Mononuclear cell (primary cell): ENCODE measurements at regions not wholly inside any gene's neighbourhood (a gene's known extent, or its start where the extent isn't known, plus 50 kb on each side); places are given as distances from the start of the nearest gene placed in this dataset.

Experiments
- H3K27me3 ChIP-seq: 2 replicates; pipeline ENCODE4 v1.6.0; 2011; ENCODE audit warnings: low read length, control low read depth; ENCODE audit not compliant: insufficient read depth
- H3K4me1 ChIP-seq: 2 replicates; pipeline ENCODE4 v1.5.1; 2011; ENCODE audit warnings: mild to moderate bottlenecking, low read length, control low read depth; ENCODE audit not compliant: insufficient read depth
- H3K4me3 ChIP-seq: 2 replicates; pipeline ENCODE4 v1.5.1; 2011; ENCODE audit warnings: mild to moderate bottlenecking, low read length, moderate library complexity
- H3K9me3 ChIP-seq: 2 replicates; pipeline ENCODE4 v1.5.1; 2011; ENCODE audit warnings: low read depth, mild to moderate bottlenecking, control low read depth, low read length

DNA sequence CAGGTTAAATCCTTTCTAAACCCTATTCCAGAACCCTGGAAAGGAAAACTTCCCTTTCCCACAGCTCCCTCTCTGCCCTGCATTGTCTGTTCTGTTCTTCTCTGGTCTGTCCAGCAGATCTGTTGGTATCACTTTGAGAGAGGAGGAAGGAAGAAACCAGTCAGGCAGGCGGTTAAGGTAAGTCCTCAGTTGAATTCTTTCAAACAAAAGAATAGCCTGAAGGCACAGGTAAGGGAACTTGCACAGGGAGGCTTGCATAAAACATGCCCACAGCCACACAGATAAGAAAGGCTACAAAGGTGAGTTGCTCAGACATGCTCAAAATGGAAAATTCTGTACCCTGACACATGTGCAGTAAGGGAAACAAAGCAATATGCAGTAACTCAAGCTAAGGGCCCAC is 595.7 kb upstream of the CDH5 start:
- H3K9me3 ChIP-seq: peaks cover 5% of the 10 kb centered on the region
- no peaks in the 10 kb centered on the region for H3K4me1 ChIP-seq
- H3K27me3 ChIP-seq: no peaks in the 10 kb centered on the region
- no peak overlapping the region for H3K4me3 ChIP-seq

DNA sequence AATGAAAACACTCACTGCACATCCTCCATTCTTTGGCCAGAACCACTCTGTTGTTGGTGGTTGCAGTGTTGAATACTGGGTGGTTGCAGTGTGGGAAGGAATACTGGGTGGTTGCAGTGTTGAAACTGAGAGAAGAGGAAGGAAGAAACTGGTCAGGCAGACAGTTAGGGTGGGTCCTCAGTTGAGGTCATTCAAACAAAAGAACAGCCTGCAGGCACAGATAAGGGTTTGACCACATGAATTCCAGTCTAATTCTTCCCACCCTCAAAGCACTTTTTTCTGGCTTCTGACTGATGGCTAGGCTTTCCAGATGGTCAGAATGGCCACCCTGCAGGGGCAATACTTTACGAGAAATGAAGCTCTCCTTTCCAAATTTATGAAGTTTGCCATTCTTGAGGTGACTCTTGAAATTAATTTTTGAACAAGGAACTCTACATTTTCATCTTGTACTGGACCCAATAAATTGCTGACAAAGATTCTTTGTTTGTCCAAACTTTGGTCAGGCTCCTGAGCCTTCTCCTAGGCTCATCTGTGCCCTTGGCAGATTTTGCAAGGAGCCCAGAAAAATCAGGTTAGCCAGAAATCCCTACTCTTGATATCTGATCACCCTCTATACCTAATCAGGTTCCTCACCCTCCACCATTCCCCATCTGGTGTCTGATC is 596.6 kb upstream of the CDH5 start:
- no peaks in the 10 kb centered on the region for H3K27me3 ChIP-seq
- H3K4me1 ChIP-seq: no peaks in the 10 kb centered on the region
- peaks cover 5% of the 10 kb centered on the region for H3K9me3 ChIP-seq
- no peak overlapping the region for H3K4me3 ChIP-seq

DNA sequence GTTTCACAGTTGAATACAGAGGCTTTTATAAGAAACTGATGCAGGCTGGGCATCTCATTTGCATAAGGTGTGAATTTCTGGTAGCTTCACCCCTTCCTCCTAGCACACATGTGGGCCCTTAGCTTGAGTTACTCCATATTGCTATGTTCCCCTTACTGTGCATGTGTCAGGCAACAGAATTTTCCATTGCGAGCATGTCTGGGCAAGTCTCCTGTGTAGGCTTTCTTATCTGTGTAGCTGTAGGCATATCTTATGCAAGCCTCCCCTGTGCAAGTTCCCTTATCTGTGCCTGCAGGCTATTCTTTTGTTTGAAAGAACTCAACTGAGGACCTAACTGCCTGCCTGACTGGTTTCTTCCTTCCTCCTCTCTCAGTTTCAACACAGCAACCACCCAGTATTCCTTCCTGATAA is 597.4 kb upstream of the CDH5 start:
- Histone ChIP-seq H3K27me3 (no peaks in the 10 kb centered on the region), H3K9me3 (peaks cover 5% of the 10 kb centered on the region), H3K4me1 (no peaks in the 10 kb centered on the region), H3K4me3 (no peak overlapping the region)

DNA sequence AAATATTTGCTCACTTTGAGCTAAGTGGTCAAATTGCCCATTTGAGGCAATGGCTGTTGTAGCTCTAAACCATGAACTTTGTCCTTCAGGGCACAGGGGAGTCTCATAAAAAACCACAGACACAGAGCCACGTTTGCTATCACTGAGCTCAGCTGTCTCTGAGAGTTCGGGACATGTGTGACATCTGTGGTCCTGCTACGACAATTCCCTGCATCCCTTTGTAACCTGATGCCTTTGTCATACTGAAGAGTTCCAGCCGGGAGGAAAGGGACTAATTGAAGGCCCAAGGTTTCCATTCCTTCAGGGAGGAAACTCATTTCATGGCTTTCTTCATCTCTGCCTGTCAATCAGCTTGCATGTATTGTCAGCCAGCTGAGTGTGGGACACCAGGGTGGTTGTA is 599.4 kb upstream of the CDH5 start:
- peaks cover 5% of the 10 kb centered on the region for H3K9me3 ChIP-seq
- H3K4me1 ChIP-seq: no peaks in the 10 kb centered on the region
- H3K27me3 ChIP-seq: no peaks in the 10 kb centered on the region
- no peak overlapping the region for H3K4me3 ChIP-seq

DNA sequence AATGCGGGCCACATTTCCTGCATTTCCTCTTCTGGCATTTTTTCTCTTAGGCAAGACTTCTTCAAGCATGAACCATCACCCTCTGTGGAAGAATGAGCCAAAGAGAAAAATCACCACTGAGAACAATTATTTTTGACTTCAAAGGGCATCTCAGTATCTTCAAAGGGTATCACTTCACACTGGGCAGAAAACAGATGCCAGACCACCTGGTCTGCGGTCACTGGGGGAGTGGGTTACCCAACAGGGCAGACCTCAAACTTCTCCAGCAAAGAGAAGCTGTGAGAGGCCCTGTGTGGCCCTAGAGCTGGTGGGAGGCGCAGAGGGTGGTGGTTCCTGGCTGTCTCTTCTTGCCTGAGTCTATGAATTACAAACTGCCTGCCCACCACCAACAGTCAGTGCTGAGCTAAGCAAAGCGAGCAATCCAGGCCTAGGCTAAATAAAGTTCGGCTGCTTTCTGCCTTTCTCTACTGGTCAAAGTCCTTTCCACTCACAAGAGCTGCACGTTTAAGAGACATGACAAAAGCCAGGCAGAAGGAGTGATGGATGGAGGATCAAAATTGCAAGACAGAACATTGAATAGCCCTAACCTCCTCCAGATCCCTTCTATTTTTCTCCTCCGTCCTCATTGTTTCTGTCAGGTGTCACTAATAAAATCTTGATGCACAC is 602.7 kb upstream of the CDH5 start:
- Histone ChIP-seq H3K9me3 (no peaks in the 10 kb centered on the region), H3K27me3 (no peaks in the 10 kb centered on the region), H3K4me1 (no peaks in the 10 kb centered on the region), H3K4me3 (no peak overlapping the region)

DNA sequence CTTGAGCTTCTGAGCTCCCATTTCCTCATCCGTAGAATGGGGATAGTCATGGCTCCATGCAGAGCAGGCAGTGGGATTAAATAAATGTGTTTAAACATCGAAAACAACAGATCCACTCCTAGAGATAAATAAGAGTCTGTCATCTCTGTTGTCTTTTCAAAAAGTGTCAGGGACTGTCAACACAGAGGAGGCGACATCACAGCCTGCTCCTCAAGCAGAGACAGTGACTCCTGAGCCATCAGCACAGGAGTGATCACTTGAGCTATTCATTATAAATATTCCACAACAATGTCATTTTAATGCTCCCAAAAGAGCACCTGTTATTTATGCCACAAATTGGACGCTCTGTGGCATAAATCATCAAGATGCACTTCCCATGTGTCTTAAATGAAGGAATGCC is 605.6 kb upstream of the CDH5 start:
- Histone ChIP-seq H3K4me1 (no peaks in the 10 kb centered on the region), H3K9me3 (no peaks in the 10 kb centered on the region), H3K4me3 (no peak overlapping the region), H3K27me3 (no peaks in the 10 kb centered on the region)

DNA sequence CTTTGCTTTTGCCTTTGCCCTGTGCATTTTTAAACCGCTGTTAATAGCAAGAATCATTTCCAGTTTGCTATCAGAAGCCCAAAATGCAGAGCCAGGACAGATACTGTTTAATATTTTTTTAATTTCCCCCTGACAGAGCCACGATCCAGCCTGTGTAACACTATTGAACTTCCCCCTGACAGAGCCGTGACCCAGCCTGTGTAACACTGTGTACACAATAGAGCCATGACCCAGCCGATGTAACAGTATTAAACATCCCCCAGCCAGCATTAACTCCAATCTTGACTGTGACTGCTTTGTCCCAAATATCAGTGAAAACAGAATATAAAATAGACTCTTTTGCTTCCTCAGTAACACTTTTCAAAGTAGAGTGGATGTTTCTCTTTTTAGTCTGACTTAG is 607.9 kb upstream of the CDH5 start:
- H3K4me3 ChIP-seq: no peak overlapping the region
- H3K27me3 ChIP-seq: no peaks in the 10 kb centered on the region
- no peaks in the 10 kb centered on the region for H3K4me1 ChIP-seq
- H3K9me3 ChIP-seq: no peaks in the 10 kb centered on the region

DNA sequence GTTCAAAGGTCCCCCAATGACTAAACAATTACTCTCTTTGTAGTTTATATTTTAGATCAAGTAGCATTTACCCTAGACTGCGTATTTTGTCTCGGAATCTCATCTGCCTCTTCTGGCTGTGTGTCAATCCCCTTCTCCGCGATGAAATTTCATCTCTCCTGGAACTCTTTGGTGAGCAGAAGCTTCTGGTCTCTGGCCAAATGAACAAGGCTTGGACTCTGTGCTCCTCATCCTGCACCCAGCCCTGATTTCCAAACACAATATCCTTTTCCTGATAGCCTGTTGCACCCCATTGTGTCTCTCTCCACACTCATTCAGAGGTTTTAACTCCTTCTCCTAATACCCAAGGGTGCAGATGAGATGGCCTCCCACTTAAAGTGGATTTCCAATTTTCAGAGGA is 609.4 kb upstream of the CDH5 start:
- no peaks in the 10 kb centered on the region for H3K4me1 ChIP-seq
- H3K27me3 ChIP-seq: no peaks in the 10 kb centered on the region
- H3K9me3 ChIP-seq: no peaks in the 10 kb centered on the region
- H3K4me3 ChIP-seq: no peak overlapping the region

DNA sequence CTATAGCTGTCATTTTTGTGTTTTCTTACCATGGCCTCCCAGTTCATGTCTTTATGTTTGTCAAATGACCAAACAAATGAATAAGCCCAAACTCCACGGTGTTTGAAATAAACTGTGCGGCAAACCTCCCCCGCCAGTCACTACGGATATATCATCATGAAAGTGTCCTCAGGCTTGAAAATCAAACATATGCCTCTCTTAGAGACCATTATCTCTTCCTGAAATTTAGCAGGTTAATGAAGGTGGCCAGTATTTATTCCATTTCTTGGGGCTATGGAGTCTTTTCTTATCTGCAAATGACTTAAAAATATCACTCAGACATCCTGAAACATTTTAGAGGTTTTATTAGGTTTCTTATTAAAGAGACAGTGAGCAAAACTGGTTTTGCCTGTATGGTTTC is 610.3 kb upstream of the CDH5 start:
- Histone ChIP-seq H3K4me1 (no peaks in the 10 kb centered on the region), H3K9me3 (no peaks in the 10 kb centered on the region), H3K27me3 (no peaks in the 10 kb centered on the region), H3K4me3 (no peak overlapping the region)

DNA sequence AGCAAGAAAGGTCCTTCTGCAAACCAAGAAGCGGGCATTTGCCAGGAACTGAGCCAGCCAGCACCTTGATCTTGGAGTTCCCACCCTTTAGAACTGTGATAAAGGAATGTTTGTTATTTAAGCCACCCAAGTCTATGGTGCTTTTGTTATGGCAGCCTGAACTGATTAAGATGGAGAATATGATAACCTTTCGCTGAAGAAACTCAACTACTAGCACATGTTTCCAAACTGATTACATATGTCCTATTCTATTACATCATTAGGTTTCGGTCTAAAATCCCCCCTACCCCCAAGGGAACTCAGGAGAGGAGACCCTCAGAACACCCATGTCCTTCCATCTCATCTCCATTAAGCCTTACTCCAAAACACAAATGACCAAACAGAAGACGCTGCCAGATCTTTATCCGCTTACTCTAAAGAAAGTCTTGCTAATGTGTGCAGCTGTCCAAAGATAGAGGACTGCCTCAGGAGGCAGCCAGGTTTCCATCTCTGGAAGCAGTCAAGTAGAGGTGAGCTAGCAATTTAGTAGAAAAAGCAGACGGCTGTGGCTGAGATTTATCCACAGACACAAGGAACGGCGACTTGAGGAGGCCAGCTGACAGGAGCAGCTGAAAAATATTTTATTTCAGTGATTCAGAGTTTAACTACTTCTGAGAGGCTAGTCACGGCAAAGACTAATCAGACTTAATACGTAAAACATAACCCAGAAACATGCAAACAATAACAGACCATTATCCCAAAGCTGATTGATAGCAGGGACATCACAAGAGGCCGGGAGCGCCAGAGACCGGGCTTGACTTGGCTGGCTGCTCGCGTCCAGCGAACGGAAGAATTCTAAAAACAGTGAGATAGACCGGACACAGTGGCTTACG is 611.4 kb upstream of the CDH5 start:
- H3K4me1 ChIP-seq: no peaks in the 10 kb centered on the region
- H3K4me3 ChIP-seq: no peak overlapping the region
- no peaks in the 10 kb centered on the region for H3K9me3 ChIP-seq
- H3K27me3 ChIP-seq: no peaks in the 10 kb centered on the region

DNA sequence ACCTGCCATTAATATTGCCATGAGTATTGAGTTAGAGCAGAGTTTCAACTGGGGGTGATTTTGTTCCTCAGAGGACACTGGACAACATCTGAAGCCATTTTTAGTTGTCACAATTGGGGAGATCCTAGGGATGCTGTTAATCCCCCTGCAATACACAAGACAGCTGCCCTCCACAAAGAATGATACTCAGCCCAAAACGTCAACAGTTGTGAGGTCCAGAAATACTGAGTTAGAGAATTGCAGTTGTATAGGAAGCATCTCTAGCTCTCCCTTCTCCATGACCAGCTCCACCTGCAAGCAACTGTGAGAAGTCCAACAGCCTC is 614.0 kb upstream of the CDH5 start:
- Histone ChIP-seq H3K27me3 (no peaks in the 10 kb centered on the region), H3K9me3 (no peaks in the 10 kb centered on the region), H3K4me1 (no peaks in the 10 kb centered on the region), H3K4me3 (no peak overlapping the region)

DNA sequence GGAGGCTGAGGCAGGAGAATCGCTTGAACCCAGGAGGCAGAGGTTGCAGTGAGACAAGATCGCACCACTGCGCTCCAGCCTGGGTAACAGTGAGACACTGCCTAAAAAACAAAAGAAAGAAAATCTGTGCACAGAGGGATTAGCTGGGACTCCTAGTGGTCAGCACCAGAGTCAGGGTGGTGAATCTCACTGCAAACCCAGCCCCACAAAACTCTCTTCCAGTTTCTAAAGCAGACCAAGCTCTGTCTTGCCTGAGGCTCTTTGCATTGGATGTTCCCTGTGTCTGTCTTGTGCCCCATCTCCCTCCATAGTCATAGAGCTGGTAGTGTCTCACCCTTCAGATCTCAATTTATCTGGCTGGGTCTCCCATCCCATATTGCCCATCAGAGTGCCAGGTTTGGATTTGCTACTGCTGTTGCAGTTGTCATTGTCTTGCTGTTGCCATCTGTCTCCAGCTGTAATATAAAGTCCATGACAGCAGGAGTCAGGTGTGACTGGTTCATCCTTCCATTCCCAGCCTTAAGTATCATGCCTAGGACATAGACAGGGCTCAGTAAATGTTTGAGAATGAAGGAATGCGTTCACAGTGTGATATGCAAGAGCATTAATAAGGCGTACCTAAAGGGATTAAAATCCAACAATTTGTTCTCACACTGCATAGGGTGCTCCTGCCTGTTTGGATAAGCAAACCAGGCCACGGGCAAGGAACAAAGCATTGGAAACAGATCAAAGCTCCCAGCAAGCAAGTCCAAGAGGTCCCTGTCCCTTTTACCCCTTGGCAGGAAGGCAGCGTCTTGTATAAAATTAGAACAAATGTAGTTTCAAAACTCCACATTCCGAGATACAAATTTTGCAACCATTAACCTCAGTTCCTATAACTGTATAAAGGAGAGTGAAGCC is 614.6 kb upstream of the CDH5 start:
- Histone ChIP-seq H3K4me3 (no peak overlapping the region), H3K4me1 (no peaks in the 10 kb centered on the region)

DNA sequence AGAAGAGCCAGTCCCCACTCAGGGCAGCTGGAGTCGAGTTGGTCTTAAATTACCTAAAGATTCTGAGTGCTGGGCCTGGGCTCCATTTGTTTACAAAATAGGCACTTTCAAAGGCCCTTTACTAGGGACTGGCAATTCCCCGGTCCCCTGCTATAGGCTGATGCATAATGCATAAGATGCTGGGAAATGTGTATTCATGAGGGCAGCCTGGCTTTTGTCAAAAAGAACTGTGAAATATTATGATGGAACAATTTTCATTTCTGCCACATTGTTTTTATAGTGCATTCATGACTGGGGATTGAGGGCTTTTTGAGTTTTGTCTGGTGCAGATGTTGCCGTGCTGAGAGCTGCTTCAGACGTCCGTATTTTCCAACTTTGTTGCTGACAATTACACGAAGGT is 617.0 kb upstream of the CDH5 start:
- Histone ChIP-seq H3K4me3 (no peak overlapping the region), H3K4me1 (no peaks in the 10 kb centered on the region), H3K9me3 (no peaks in the 10 kb centered on the region), H3K27me3 (no peaks in the 10 kb centered on the region)

More for the DNA sequence above, 614.6 kb upstream of the CDH5 start:
- no peaks in the 10 kb centered on the region for H3K27me3 ChIP-seq
- H3K9me3 ChIP-seq: no peaks in the 10 kb centered on the region

DNA sequence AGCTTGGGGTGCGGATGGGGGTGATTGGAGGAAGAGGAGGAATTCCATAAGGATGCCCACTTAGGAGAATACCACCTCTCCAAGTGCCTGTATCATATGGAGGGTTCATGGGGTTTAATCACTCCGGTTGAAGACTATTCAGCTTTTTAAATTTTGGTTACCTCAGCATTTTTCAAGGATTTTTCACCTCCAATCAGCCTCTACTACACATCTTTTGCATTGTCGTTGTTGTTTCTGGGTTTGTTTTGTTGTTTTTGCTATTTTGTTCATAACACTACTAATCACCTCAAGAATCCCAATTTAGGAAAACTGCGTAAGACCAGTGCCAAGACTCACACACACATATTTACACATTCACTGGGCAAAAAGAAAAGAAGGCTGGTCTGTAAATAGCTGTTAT is 619.5 kb upstream of the CDH5 start:
- H3K4me3 ChIP-seq: no peak overlapping the region
- H3K9me3 ChIP-seq: no peaks in the 10 kb centered on the region
- no peaks in the 10 kb centered on the region for H3K27me3 ChIP-seq
- peaks cover 8% of the 10 kb centered on the region for H3K4me1 ChIP-seq

DNA sequence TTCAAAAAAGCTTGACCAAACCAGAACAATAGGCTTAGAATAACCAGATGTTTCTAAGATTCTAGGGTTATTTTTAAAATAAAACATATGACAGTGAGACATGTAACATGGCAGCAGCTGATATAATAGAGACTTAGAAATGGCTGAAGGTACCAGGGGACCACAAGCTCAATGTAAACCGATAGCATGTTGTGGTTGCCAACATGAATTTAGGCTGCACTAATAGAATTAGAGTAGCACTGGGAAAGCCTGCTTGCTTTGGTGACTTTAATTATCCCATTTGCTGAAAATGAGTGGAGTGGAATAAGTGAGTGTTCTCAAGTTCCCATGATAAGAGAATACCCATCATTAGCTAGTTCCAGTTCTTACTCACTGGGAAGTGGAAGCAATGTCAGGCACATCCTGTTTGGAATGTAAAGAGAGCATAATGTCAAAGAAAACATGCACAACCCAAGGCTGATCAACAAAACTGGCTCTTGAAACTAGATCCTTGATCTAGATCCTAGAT is 621.2 kb upstream of the CDH5 start:
- no peaks in the 10 kb centered on the region for H3K9me3 ChIP-seq
- peaks cover 9% of the 10 kb centered on the region for H3K4me1 ChIP-seq
- no peaks in the 10 kb centered on the region for H3K27me3 ChIP-seq
- H3K4me3 ChIP-seq: no peak overlapping the region
